Posterior vena cava (tissue), 2 donors: ENCODE measurements at regions not wholly inside any gene's neighbourhood (a gene's known extent, or its start where the extent isn't known, plus 50 kb on each side); places are given as distances from the start of the nearest gene placed in this dataset.

ENCODE experiments used
- DNase-seq: peaks from one replicate; pipeline ENCODE4 v3.0.0-alpha.2; 2020; ENCODE audit warnings: low spot score
- intact Hi-C, 2 donors: fragments of 100-400 bp; cut with DNase I; formaldehyde crosslinking; loops; one replicate each; pipeline versions ENCODE4 v1.14.1 to v1.14.2; 2022 to 2023
- donor health status: DM: yes; HTN: yes; CAD: no.
- donor health status: DM: yes; HTN: yes; CAD: no.

- intact Hi-C loops: no loop called here
- no peak for DNase-seq
These were observed 168.8 kb upstream of the ISX start for GRCh38 chr22:34897126-34897525.

- intact Hi-C loops: loop anchor here in 1 of 2 donors (2.0 kb wide), 1 partner anchor 36 kb away; no protein-coding TSS in a partner anchor
- DNase-seq: no peak
These were observed 163.6 kb upstream of the ISX start for GRCh38 chr22:34902335-34902734.

- intact Hi-C loops: loop anchor here in 1 of 2 donors (2.0 kb wide), 1 partner anchor 37 kb away; no protein-coding TSS in a partner anchor
- no peak for DNase-seq
These were observed 162.5 kb upstream of the ISX start for GRCh38 chr22:34903416-34903815.

GRCh38 chr22:34904486-34904885 lies 161.5 kb upstream of the ISX start:
- intact Hi-C loops: no loop called here
- DNase-seq: no peak

- no peak for DNase-seq
- intact Hi-C loops: no loop called here
These were observed 152.1 kb upstream of the ISX start for GRCh38 chr22:34913826-34914225.

- DNase-seq: no peak
- intact Hi-C loops: no loop called here
These were observed 151.1 kb upstream of the ISX start for GRCh38 chr22:34914846-34915245.

- intact Hi-C loops: no loop called here
- no peak for DNase-seq
These were observed 148.7 kb upstream of the ISX start for GRCh38 chr22:34917239-34917638.

GRCh38 chr22:34931026-34931425 lies 134.9 kb upstream of the ISX start:
- no peak for DNase-seq

GRCh38 chr22:34934261-34934660 lies 131.7 kb upstream of the ISX start:
- intact Hi-C loops: no loop called here
- no peak for DNase-seq

More at GRCh38 chr22:34931026-34931425, 134.9 kb upstream of the ISX start:
- intact Hi-C loops: no loop called here

- DNase-seq: no peak
- intact Hi-C loops: no loop called here
These were observed 122.1 kb upstream of the ISX start for GRCh38 chr22:34943830-34944229.

- intact Hi-C loops: no loop called here
These were observed 119.5 kb upstream of the ISX start for GRCh38 chr22:34946339-34946985.

GRCh38 chr22:34950489-34950888 lies 115.5 kb upstream of the ISX start:
- no peak for DNase-seq
- intact Hi-C loops: no loop called here

More at GRCh38 chr22:34946339-34946985, 119.5 kb upstream of the ISX start:
- no peak for DNase-seq

- intact Hi-C loops: no loop called here
- no peak for DNase-seq
These were observed 114.7 kb upstream of the ISX start for GRCh38 chr22:34951212-34951611.

- intact Hi-C loops: no loop called here
- DNase-seq: no peak
These were observed 106.0 kb upstream of the ISX start for GRCh38 chr22:34960005-34960404.

- intact Hi-C loops: no loop called here
- no peak for DNase-seq
These were observed 98.9 kb upstream of the ISX start for GRCh38 chr22:34966980-34967565.

- intact Hi-C loops: no loop called here
- no peak for DNase-seq
These were observed 96.8 kb upstream of the ISX start for GRCh38 chr22:34969001-34969790.

- intact Hi-C loops: no loop called here
- DNase-seq: no peak
These were observed 94.5 kb upstream of the ISX start for GRCh38 chr22:34971456-34971855.

GRCh38 chr22:34972191-34972897 lies 93.6 kb upstream of the ISX start:
- DNase-seq: no peak
- intact Hi-C loops: no loop called here

GRCh38 chr22:34973016-34973415 lies 92.9 kb upstream of the ISX start:
- no peak for DNase-seq
- intact Hi-C loops: no loop called here

GRCh38 chr22:34973926-34974325 lies 92.0 kb upstream of the ISX start:
- intact Hi-C loops: no loop called here
- no peak for DNase-seq
